SK-N-SH treated with all-trans-retinoic acid at 6 μM for 48 hours (cell line): ENCODE measurements at regions not wholly inside any gene's neighbourhood (a gene's known extent, or its start where the extent isn't known, plus 50 kb on each side); places are given as distances from the start of the nearest gene placed in this dataset.

ENCODE experiments used
- ESRRG ChIP-seq: fragments of 250-450 bp; sonication (Bioruptor Pico); IDR thresholded peaks from 2 replicates; pipeline ENCODE4 v1.6.1; 2021; ENCODE audit warnings: mild to moderate bottlenecking
- GLIS3 ChIP-seq: fragments of 250-450 bp; sonication (Bioruptor Pico); IDR thresholded peaks from 2 replicates; pipeline ENCODE4 v1.5.0; 2020; ENCODE audit warnings: mild to moderate bottlenecking, moderate library complexity
- PPARA ChIP-seq: fragments of 250-450 bp; sonication (Bioruptor Pico); IDR thresholded peaks from 2 replicates; pipeline ENCODE4 v1.5.0; 2020; ENCODE audit warnings: mild to moderate bottlenecking, borderline replicate concordance
- TCF4 ChIP-seq: fragments of 250-450 bp; sonication (Bioruptor Pico); IDR thresholded peaks from 2 replicates; pipeline ENCODE4 v1.8.0; 2021; ENCODE audit warnings: mild to moderate bottlenecking, moderate library complexity, borderline replicate concordance

- no peak for TF ChIP-seq GLIS3
- no peak for TF ChIP-seq TCF4
- no peak for TF ChIP-seq ESRRG (CRISPR knock-in tag)
- no peak for TF ChIP-seq PPARA (CRISPR knock-in tag)
Measured at GRCh38 chr5:163033656-163034055, 403.7 kb upstream of the CCNG1 start.
